ENCODE measurements at regions not wholly inside any gene's neighbourhood (a gene's known extent, or its start where the extent isn't known, plus 50 kb on each side); places are given as distances from the start of the nearest gene placed in this dataset.
"Not testable (repeated sequence)": the region's sequence is repeated elsewhere in the genome, so short reads cannot be mapped to it uniquely, and the experiment has no call there.

DNA sequence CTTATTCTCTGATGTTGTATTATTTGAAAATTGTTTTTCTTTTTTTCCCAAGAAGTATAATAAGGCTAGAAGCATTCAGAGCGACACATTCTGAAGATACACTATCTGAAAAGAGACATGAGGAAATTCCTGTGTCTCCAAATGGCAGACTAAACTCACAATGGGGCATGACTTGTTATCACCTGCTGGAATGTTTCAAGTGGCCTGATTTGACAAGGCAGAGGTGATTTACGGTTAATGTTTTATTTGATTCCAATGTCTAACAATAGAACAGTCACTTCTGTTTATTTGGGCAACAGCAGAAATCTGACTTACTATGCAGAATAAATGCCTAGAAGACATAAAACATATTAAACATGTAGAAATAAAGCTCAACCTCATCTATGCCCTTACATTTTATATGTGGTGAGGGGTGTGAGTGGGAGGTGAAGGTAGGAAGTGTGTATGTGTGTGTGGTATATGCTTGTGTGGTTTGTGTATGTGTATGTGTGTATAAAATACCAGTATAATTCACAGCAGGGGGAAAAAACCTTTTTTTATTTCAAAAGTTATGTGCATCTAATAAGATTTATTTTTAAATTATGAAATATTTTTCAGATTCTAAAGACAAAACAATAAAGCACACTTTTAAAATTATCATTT is 1051.7 kb downstream of the ROBO2 start:
- no peak for TF ChIP-seq CTCF (IDR thresholded peaks at IDR 0.05; ENCODE audit: poor library complexity, severe bottlenecking)
- DNase-seq (ENCODE audit: low spot score) (no peak), ATAC-seq (ENCODE audit: low read depth) (no peak)
- H3K4me3 ChIP-seq (ENCODE audit: severe bottlenecking): no peak overlapping the region
- H3K4me1 ChIP-seq (ENCODE audit: insufficient read depth, poor library complexity, severe bottlenecking): no peaks in the 10 kb centered on the region
- H3K27me3 ChIP-seq (ENCODE audit: insufficient read depth, poor library complexity, severe bottlenecking): no peaks in the 10 kb centered on the region
- H3K36me3 ChIP-seq (ENCODE audit: low read depth): no peaks in the 10 kb centered on the region
- no peak overlapping the region for H3K27ac ChIP-seq (ENCODE audit: poor library complexity, severe bottlenecking)
- H3K9me3 ChIP-seq (ENCODE audit: severe bottlenecking): no peaks in the 10 kb centered on the region

DNA sequence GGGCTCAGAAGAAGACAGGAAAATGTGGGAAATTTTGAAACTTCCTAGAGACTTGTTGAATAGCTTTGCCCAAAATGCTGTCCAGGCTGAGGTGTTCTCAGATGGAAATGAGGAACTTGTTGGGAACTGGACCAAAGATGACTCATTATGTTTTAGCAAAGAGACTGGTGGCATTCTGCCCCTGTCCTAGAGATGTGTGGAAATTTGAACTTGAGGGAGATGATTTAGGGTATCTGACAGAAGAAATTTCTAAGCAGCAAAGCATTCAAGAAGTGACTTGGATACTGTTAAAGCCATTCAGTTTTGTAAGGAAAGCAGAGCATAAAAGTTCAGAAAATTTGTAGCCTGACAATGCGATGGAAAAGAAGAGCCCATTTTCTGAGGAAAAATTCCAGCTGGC is 1052.7 kb downstream of the ROBO2 start:
- H3K9me3 ChIP-seq (ENCODE audit: severe bottlenecking); H3K27me3 ChIP-seq (ENCODE audit: insufficient read depth, poor library complexity, severe bottlenecking); H3K4me1 ChIP-seq (ENCODE audit: insufficient read depth, poor library complexity, severe bottlenecking); H3K36me3 ChIP-seq (ENCODE audit: low read depth); H3K27ac ChIP-seq (ENCODE audit: poor library complexity, severe bottlenecking); DNase-seq (ENCODE audit: low spot score); ATAC-seq (ENCODE audit: low read depth); H3K4me3 ChIP-seq (ENCODE audit: severe bottlenecking): not testable (repeated sequence)

DNA sequence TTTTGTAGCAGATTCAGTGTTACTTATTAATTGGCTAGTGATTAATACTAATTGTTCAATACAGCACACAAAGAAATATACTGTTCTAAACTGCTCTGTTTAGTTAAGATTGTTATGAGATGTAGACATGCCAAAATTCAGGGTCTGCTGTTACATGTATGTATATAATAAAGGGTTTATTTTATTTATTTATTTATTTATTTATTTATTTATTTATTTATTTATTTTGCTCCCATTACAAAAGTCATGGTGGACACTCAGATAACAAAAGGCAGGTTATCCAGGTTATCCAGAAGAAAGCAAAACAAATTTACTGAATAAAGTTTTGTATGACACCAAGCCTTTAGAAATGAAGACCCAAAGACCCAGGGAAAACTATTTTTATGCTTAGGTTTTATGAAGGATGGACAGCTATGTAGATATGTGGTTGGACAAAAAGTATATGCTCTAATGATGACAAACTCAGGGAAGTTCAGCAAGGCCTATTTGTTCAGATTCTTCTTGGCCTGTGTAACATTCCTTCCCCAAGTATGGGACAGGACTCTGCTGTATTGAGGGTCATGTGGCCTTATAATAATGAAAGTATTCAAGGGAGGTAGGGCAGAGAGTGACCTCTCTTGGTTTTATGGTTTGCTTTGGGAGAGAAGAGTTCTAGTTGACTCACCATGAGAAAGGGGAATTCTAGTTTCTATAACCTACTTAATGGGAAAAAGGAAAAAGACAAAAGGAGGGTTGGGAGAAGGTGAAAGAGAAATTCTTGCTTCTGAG is 1056.8 kb downstream of the ROBO2 start:
- no peak overlapping the region for H3K27ac ChIP-seq (ENCODE audit: poor library complexity, severe bottlenecking)
- H3K36me3 ChIP-seq (ENCODE audit: low read depth): no peaks in the 10 kb centered on the region
- no peak for DNase-seq (ENCODE audit: low spot score)
- no peaks in the 10 kb centered on the region for H3K27me3 ChIP-seq (ENCODE audit: insufficient read depth, poor library complexity, severe bottlenecking)
- no peak for ATAC-seq (ENCODE audit: low read depth)
- TF ChIP-seq CTCF (IDR thresholded peaks at IDR 0.05; ENCODE audit: poor library complexity, severe bottlenecking): no peak
- no peaks in the 10 kb centered on the region for H3K4me1 ChIP-seq (ENCODE audit: insufficient read depth, poor library complexity, severe bottlenecking)
- no peaks in the 10 kb centered on the region for H3K9me3 ChIP-seq (ENCODE audit: severe bottlenecking)
- no peak overlapping the region for H3K4me3 ChIP-seq (ENCODE audit: severe bottlenecking)

DNA sequence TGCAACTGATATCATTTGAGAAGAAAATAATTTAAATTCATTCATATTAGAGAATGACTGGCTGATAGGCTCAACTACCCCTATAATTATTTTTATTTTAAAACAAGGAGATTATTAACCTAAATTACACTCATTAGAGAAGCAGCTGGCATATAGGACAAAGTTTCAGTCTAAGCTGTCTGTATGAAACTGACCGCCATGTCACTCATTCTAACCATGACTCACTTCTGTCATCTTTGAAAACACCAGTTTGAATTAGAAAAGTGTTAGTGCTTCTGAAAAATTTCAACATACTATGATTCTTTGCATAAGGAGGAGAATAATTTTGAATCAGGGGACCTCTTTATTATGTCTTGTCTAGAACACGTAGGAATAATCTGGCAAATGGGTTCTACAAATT is 1058.5 kb downstream of the ROBO2 start:
- Histone ChIP-seq H3K36me3 (ENCODE audit: low read depth) (no peaks in the 10 kb centered on the region), H3K4me3 (ENCODE audit: severe bottlenecking) (no peak overlapping the region)

DNA sequence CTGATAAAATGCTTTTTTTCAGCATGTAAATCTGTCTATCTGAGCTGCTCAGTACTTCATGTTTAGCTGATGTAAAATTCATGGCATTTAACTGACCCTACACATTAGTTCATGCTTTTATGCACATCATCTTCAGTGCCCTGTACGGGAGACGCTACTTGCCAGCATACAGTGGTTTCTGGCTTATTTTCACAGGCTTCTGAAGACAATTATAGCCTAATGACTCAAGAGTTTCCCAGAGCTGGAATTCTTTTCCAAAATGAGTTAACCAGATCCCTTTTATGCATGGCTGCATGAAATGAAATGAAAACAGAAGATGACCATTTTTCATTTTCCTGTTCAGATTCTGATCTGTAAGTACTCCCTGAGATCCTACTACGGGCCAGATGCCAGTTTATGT is 1061.5 kb downstream of the ROBO2 start:
- H3K9me3 ChIP-seq (ENCODE audit: severe bottlenecking): no peaks in the 10 kb centered on the region
- H3K4me3 ChIP-seq (ENCODE audit: severe bottlenecking): no peak overlapping the region
- no peaks in the 10 kb centered on the region for H3K36me3 ChIP-seq (ENCODE audit: low read depth)
- no peak for TF ChIP-seq CTCF (IDR thresholded peaks at IDR 0.05; ENCODE audit: poor library complexity, severe bottlenecking)
- H3K4me1 ChIP-seq (ENCODE audit: insufficient read depth, poor library complexity, severe bottlenecking): no peaks in the 10 kb centered on the region
- H3K27me3 ChIP-seq (ENCODE audit: insufficient read depth, poor library complexity, severe bottlenecking): no peaks in the 10 kb centered on the region
- no peak overlapping the region for H3K27ac ChIP-seq (ENCODE audit: poor library complexity, severe bottlenecking)
- DNase-seq (ENCODE audit: low spot score): no peak
- ATAC-seq (ENCODE audit: low read depth): no peak

More for the DNA sequence above, 1058.5 kb downstream of the ROBO2 start:
- DNase-seq (ENCODE audit: low spot score) (no peak), ATAC-seq (ENCODE audit: low read depth) (no peak)
- Histone ChIP-seq H3K4me1 (ENCODE audit: insufficient read depth, poor library complexity, severe bottlenecking) (no peaks in the 10 kb centered on the region), H3K27me3 (ENCODE audit: insufficient read depth, poor library complexity, severe bottlenecking) (no peaks in the 10 kb centered on the region), H3K27ac (ENCODE audit: poor library complexity, severe bottlenecking) (no peak overlapping the region), H3K9me3 (ENCODE audit: severe bottlenecking) (no peaks in the 10 kb centered on the region)
- TF ChIP-seq CTCF (IDR thresholded peaks at IDR 0.05; ENCODE audit: poor library complexity, severe bottlenecking): no peak

DNA sequence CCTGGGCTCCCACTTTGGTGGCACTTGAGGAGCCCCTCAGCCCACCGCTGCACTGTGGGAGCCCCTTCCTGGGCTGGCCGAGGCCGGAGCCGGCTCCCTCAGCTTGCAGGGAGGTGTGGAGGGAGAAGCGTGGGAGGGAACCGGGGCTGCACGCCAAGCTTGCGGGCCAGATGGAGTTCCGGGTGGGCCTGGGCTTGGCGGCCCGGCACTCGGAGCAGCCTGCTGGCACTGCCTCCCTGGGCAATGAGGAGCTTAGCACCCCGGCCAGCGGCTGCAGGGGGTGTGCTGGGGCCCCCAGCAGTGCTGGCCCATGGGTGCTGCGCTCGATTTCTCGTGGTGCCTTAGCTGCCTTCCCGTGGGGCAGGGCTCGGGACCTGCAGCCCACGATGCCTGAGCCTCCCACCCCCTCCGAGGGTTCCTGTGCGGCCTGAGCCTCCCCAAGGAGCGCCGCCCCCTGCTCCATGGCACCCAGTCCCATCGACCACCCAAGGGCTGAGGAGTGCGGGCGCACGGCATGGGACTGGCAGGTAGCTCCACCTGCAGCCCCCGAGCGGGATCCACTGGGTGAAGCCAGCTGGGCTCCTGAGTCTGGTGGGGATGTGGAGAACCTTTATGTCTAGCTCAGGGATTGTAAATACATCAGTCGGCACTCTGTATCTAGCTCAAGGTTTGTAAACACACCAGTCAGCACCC is 1068.5 kb downstream of the ROBO2 start:
- H3K27ac ChIP-seq (ENCODE audit: poor library complexity, severe bottlenecking); ATAC-seq (ENCODE audit: low read depth); H3K4me3 ChIP-seq (ENCODE audit: severe bottlenecking); H3K4me1 ChIP-seq (ENCODE audit: insufficient read depth, poor library complexity, severe bottlenecking); H3K27me3 ChIP-seq (ENCODE audit: insufficient read depth, poor library complexity, severe bottlenecking); H3K9me3 ChIP-seq (ENCODE audit: severe bottlenecking); DNase-seq (ENCODE audit: low spot score); H3K36me3 ChIP-seq (ENCODE audit: low read depth): not testable (repeated sequence)
